ENCODE measurements at regions not wholly inside any gene's neighbourhood (a gene's known extent, or its start where the extent isn't known, plus 50 kb on each side); places are given as distances from the start of the nearest gene placed in this dataset.
"Not testable (repeated sequence)": the region's sequence is repeated elsewhere in the genome, so short reads cannot be mapped to it uniquely, and the experiment has no call there.

DNA sequence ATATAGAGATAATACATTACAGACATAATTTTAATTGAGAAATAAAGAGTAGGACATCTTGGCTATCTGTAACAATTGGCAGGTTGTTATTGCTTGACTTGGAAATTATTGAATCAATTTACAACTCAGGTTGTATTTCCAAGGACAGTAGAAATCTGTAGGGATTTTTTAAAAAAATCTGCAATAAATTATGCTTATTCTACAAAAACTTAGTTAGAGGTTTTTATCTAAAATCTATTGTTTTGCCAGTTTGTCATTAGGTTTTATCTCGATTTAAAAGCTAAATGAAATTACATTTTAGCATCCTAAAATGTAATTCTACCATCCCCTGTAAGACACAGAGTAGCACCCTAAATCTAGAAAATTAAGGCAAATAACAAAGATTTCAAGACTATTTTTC lies 408.8 kb downstream of the COL11A1 start:
- in situ Hi-C loops (cut with MboI; ENCODE audit: low sequenced_read_pairs, unreplicated experiment) = no loop called here
- TF ChIP-seq CTCF (IDR thresholded peaks at IDR 0.05; ENCODE audit: borderline replicate concordance, control extremely low read depth, extremely low read depth, insufficient read depth, missing control alignments) = no peak
- no peak for DNase-seq (ENCODE audit: low spot score)

DNA sequence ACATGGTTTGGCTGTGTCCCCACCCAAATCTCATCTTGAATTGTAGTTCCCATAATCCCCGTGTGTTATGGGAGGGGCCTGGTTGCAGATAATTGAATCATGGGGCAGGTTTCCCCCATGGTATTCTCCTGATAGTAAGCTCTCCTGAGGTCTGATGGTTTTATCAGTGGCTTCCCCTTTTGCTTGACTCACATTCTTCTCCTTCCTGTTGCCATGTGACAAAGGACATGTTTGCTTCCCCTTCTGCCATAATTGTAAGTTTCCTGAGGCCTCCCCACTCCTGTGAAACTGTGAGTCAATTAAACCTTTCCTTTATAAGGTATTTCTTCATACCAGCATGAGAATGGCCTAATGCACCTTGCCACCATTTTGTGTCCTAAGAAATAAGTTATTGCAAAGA lies 415.0 kb downstream of the COL11A1 start:
- no peak for DNase-seq (ENCODE audit: low spot score)
- in situ Hi-C loops (cut with MboI; ENCODE audit: low sequenced_read_pairs, unreplicated experiment) = no loop called here
- TF ChIP-seq CTCF (IDR thresholded peaks at IDR 0.05; ENCODE audit: borderline replicate concordance, control extremely low read depth, extremely low read depth, insufficient read depth, missing control alignments) = no peak

DNA sequence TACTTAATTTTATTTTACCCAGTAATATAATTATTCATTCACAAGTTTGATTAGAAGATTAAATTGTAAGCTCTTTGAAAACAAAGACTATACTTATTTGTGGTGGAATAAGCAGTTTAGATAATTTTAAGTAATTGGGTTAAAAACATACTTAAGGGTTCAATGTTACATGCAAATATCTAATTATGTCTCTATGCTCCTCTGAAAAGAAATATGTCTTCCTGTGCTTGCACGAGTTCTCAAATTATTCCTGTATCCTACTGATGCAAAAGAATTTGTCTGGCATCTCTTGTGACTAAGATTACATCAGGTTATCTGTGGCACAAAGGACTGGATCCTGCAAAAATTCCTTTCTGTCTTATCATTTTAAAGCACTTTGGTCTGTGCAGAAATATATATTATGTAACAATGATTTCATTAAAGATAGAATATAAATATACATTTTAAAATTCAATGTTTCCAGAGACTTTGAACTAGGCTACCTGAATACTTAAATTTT lies 416.7 kb downstream of the COL11A1 start:
- no peak for TF ChIP-seq CTCF (IDR thresholded peaks at IDR 0.05; ENCODE audit: borderline replicate concordance, control extremely low read depth, extremely low read depth, insufficient read depth, missing control alignments)
- in situ Hi-C loops (cut with MboI; ENCODE audit: low sequenced_read_pairs, unreplicated experiment) = no loop called here
- DNase-seq (ENCODE audit: low spot score) = no peak

DNA sequence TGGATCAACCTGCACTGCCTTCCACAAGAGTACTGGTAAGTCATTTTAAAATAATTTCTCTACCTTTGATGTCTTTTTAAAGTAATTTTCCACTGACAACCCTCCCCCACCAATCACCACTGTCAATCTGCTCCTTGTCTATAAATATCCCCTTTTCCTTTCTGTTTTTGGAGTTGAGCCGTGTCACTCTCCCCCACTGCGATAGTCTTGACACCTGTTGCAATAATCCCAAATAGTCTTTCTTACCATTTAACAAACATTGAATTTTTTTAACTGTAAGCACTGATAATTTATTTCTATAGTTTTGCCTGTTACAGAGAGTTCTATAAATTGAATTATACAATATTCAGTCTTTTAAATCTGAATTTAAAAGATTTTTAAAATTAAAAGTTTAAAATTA lies 420.9 kb downstream of the COL11A1 start:
- no peak for TF ChIP-seq CTCF (IDR thresholded peaks at IDR 0.05; ENCODE audit: borderline replicate concordance, control extremely low read depth, extremely low read depth, insufficient read depth, missing control alignments)
- no peak for DNase-seq (ENCODE audit: low spot score)
- in situ Hi-C loops (cut with MboI; ENCODE audit: low sequenced_read_pairs, unreplicated experiment) = no loop called here

DNA sequence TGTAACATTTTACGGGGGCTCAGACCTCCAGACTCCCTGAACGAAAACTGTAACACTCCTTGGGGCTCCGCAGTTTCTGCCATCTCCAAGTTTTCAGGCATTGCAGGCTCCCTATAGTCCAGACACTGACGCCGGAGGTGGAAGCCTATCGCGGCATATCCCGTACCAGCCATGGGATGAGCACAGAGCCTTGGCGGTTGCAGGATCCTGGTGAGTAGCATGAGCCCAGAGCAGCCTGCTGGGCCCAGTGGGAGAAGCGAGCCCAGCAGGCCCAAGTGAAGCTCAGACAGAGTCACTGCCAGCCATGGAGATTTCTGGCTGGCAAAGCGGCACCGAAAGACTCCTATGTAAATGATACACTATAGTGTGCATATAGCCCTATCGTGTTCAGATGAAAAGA lies 446.8 kb downstream of the COL11A1 start:
- TF ChIP-seq CTCF (IDR thresholded peaks at IDR 0.05; ENCODE audit: borderline replicate concordance, control extremely low read depth, extremely low read depth, insufficient read depth, missing control alignments) = no peak
- in situ Hi-C loops (cut with MboI; ENCODE audit: low sequenced_read_pairs, unreplicated experiment) = no loop called here
- DNase-seq (ENCODE audit: low spot score) = no peak

- in situ Hi-C loops (cut with MboI; ENCODE audit: low sequenced_read_pairs, unreplicated experiment); DNase-seq (ENCODE audit: low spot score): not testable (repeated sequence)
Observed at GRCh38 chr1:102659876-102660483, 448.3 kb downstream of the COL11A1 start.

GRCh38 chr1:102655034-102655433 lies 453.3 kb downstream of the COL11A1 start:
- in situ Hi-C loops (cut with MboI; ENCODE audit: low sequenced_read_pairs, unreplicated experiment) = no loop called here
- no peak for TF ChIP-seq CTCF (IDR thresholded peaks at IDR 0.05; ENCODE audit: borderline replicate concordance, control extremely low read depth, extremely low read depth, insufficient read depth, missing control alignments)

More at GRCh38 chr1:102655034-102655433, 453.3 kb downstream of the COL11A1 start:
- DNase-seq (ENCODE audit: low spot score) = no peak

Data from GM13976 (cell line).